ENCODE measurements at regions not wholly inside any gene's neighbourhood (a gene's known extent, or its start where the extent isn't known, plus 50 kb on each side); places are given as distances from the start of the nearest gene placed in this dataset.

GRCh38 chr3:144915202-144915601, 943.6 kb downstream of the DIPK2A start:
- Histone ChIP-seq H3K9me3 (no peaks in the 10 kb centered on the region), H3K4me3 (no peak overlapping the region), H3K36me3 (ENCODE audit: low read depth, missing control alignments) (no peaks in the 10 kb centered on the region), H3K4me1 (no peaks in the 10 kb centered on the region), H3K27me3 (no peaks in the 10 kb centered on the region), H3K27ac (no peak overlapping the region)
- TF ChIP-seq CTCF (IDR thresholded peaks at IDR 0.05) = no peak
- no peak for TF ChIP-seq POLR2A (IDR thresholded peaks at IDR 0.05)
- DNase-seq = no peak
- 91 to 95% methylated on average over 5 of the region's 5 CpGs for WGBS, 2 donors
- intact Hi-C loops (cut with DNase I; ENCODE audit: low total_unique reads) = no loop called here

- no peaks in the 10 kb centered on the region for H3K4me1 ChIP-seq
- TF ChIP-seq CTCF (IDR thresholded peaks at IDR 0.05) (no peak), POLR2A (IDR thresholded peaks at IDR 0.05) (no peak)
- no peaks in the 10 kb centered on the region for H3K27me3 ChIP-seq
- H3K27ac ChIP-seq = no peak overlapping the region
- no peaks in the 10 kb centered on the region for H3K36me3 ChIP-seq (ENCODE audit: low read depth, missing control alignments)
- intact Hi-C loops (cut with DNase I; ENCODE audit: low total_unique reads) = no loop called here
- H3K4me3 ChIP-seq = no peak overlapping the region
- H3K9me3 ChIP-seq = no peaks in the 10 kb centered on the region
- 69 to 98% methylated on average over 3 to 4 of the region's 4 CpGs for WGBS, 2 donors
- no peak for DNase-seq
These were observed 950.1 kb downstream of the DIPK2A start for GRCh38 chr3:144921710-144922109.

DNA sequence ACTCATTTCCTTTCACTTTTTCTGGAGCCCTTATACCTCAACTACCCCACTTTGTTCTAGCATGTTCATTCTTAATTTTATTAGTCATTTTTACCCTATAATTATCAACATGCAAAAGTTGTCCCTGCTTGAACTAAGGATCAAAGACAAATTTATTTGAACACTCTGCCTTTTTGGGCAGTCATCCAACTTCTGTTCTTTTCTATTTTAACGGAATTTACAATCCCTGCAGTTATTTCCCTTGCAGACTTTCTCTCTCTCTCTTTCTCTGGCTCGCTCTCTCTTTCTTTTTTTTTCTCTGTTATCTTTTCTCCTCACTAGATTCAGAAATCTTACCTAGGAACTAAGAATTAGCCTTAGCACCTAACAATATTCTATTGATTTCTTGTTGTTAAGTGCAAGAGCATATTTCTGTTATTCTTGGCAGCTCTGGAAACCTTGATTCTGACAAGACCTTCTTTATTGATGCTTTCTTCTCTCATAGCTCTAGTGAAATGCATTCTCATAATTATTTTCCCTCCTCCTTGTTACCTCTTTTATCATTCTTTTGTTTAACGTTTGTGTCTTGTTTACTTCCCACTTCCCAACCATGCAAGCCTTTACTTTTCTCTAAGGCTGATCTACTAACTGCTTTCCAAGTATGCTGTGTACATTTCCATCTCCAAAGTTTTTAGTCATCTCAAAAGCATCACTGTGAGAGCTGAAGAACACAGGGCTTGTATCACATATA, 951.6 kb downstream of the DIPK2A start:
- TF ChIP-seq CTCF (IDR thresholded peaks at IDR 0.05) (no peak), POLR2A (IDR thresholded peaks at IDR 0.05) (no peak)
- intact Hi-C loops (cut with DNase I; ENCODE audit: low total_unique reads) = no loop called here
- Histone ChIP-seq H3K4me1 (no peaks in the 10 kb centered on the region), H3K36me3 (ENCODE audit: low read depth, missing control alignments) (no peaks in the 10 kb centered on the region), H3K4me3 (no peak overlapping the region), H3K9me3 (no peaks in the 10 kb centered on the region), H3K27me3 (no peaks in the 10 kb centered on the region), H3K27ac (no peak overlapping the region)
- WGBS, 2 donors = 31 to 36% methylated on average over 3 of the region's 3 CpGs
- DNase-seq = no peak

DNA sequence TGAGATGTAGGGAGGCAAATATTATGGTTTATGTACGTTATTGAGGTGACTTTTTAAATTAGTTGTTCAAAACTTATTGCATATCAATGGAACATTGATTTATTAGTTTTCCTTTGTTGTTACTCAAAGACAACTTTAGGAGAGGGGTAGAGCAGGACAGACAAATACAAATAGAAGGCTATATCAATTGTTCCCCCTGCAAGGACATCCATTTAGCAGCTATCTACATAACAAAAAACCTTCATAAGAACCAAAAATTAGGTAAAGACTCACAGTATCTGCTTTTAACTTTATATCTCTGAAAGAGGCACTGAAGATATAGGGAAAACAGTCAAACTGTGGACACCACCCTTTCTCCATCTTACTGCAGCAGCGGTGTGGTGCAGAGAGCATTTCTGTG, 958.8 kb downstream of the DIPK2A start:
- no peaks in the 10 kb centered on the region for H3K36me3 ChIP-seq (ENCODE audit: low read depth, missing control alignments)
- 90 to 93% methylated on average over 2 of the region's 2 CpGs for WGBS, 2 donors
- no peak overlapping the region for H3K4me3 ChIP-seq
- H3K27me3 ChIP-seq = no peaks in the 10 kb centered on the region
- H3K27ac ChIP-seq = no peak overlapping the region
- H3K4me1 ChIP-seq = no peaks in the 10 kb centered on the region
- TF ChIP-seq POLR2A (IDR thresholded peaks at IDR 0.05) (no peak), CTCF (IDR thresholded peaks at IDR 0.05) (no peak)
- DNase-seq = no peak
- intact Hi-C loops (cut with DNase I; ENCODE audit: low total_unique reads) = no loop called here
- no peaks in the 10 kb centered on the region for H3K9me3 ChIP-seq

DNA sequence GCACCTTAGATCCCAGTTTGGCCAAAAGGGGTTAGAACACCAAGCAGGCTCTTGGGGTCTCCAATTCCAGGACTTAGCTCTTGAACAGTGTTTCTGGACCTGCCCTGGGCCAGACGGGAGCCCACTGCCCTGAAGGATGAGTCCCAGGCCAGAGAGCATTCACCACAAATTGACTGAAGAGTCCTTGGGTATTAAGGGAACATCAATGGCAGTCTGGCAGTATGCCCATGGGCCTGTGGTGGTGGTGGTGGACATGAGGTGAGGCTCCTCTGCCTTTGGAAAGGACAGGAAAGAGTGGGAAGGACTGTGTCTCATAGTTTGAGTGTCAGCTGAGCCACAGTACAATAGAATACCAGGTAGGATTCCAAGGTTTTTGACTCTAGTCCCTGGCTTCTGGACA, 960.0 kb downstream of the DIPK2A start:
- H3K9me3 ChIP-seq = no peaks in the 10 kb centered on the region
- H3K4me1 ChIP-seq = no peaks in the 10 kb centered on the region
- WGBS, 2 donors = 94 to 100% methylated on average over 1 of the region's 1 CpG
- no peaks in the 10 kb centered on the region for H3K36me3 ChIP-seq (ENCODE audit: low read depth, missing control alignments)
- H3K27me3 ChIP-seq = no peaks in the 10 kb centered on the region
- H3K4me3 ChIP-seq = no peak overlapping the region
- no peak for DNase-seq
- intact Hi-C loops (cut with DNase I; ENCODE audit: low total_unique reads) = no loop called here
- no peak overlapping the region for H3K27ac ChIP-seq
- TF ChIP-seq CTCF (IDR thresholded peaks at IDR 0.05) (no peak), POLR2A (IDR thresholded peaks at IDR 0.05) (no peak)
